ENCODE measurements at regions not wholly inside any gene's neighbourhood (a gene's known extent, or its start where the extent isn't known, plus 50 kb on each side); places are given as distances from the start of the nearest gene placed in this dataset.

DNA sequence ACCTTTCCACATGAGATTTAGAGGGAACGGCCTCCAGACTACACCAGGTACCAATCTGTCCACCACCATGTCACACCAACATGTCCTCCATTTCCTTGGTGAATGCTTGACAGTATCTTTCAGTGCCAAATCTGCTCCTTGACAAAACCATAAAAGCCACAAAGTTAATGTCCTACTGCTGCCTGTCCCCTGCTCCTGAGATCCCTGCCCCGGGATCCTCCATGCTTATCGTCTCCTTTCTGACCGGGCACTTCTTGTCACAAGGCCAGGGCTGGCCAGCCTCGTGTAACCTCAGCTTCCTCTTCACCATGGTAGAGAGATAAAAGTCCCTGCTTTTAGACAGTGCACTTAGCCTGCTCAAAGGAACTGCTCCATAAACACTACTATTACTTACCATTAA lies 136.2 kb downstream of the NAV1 start:
- no peak for DNase-seq (ENCODE audit: low spot score)
- ChIA-PET POLR2A (no interaction called here), CTCF (ENCODE audit: unreplicated experiment) (no interaction called here)
- no peaks in the 10 kb centered on the region for H4K20me1 ChIP-seq (ENCODE audit: insufficient read depth, low read length)
- H3K79me2 ChIP-seq (ENCODE audit: insufficient read depth, low read depth, low read length), result no peaks in the 10 kb centered on the region
- no TSS peak for BruUV-seq (replicated peaks)
- no peak overlapping the region for H3K4me3 ChIP-seq (ENCODE audit: low read depth, low read length, poor library complexity, severe bottlenecking)
- intact Hi-C loops (cut with micrococcal nuclease; ENCODE audit: unreplicated experiment), result no loop called here
- no peaks in the 10 kb centered on the region for H3K9me3 ChIP-seq (ENCODE audit: low read length)
- H3K4me1 ChIP-seq (ENCODE audit: insufficient read depth, low read length, poor library complexity, severe bottlenecking), result no peaks in the 10 kb centered on the region
- H3K27ac ChIP-seq (ENCODE audit: low read depth, low read length, poor library complexity, severe bottlenecking), result no peak overlapping the region
- H3K36me3 ChIP-seq (ENCODE audit: insufficient read depth, low read length), result no peaks in the 10 kb centered on the region
- H2AFZ ChIP-seq (ENCODE audit: low read length), result no peak overlapping the region
- no peak overlapping the region for H3K4me2 ChIP-seq (ENCODE audit: low read length)
- no peaks in the 10 kb centered on the region for H3K9me2 ChIP-seq (ENCODE audit: insufficient read depth, low read length)
- no peak for TF ChIP-seq EZH2phosphoT487 (IDR thresholded peaks at IDR 0.05; ENCODE audit: borderline replicate concordance, low read depth, low read length)
- TF ChIP-seq, protein P1, sequence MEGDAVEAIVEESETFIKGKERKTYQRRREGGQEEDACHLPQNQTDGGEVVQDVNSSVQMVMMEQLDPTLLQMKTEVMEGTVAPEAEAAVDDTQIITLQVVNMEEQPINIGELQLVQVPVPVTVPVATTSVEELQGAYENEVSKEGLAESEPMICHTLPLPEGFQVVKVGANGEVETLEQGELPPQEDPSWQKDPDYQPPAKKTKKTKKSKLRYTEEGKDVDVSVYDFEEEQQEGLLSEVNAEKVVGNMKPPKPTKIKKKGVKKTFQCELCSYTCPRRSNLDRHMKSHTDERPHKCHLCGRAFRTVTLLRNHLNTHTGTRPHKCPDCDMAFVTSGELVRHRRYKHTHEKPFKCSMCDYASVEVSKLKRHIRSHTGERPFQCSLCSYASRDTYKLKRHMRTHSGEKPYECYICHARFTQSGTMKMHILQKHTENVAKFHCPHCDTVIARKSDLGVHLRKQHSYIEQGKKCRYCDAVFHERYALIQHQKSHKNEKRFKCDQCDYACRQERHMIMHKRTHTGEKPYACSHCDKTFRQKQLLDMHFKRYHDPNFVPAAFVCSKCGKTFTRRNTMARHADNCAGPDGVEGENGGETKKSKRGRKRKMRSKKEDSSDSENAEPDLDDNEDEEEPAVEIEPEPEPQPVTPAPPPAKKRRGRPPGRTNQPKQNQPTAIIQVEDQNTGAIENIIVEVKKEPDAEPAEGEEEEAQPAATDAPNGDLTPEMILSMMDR (conservative IDR thresholded peaks at IDR 0.05; ENCODE audit: low read length), result no peak

DNA sequence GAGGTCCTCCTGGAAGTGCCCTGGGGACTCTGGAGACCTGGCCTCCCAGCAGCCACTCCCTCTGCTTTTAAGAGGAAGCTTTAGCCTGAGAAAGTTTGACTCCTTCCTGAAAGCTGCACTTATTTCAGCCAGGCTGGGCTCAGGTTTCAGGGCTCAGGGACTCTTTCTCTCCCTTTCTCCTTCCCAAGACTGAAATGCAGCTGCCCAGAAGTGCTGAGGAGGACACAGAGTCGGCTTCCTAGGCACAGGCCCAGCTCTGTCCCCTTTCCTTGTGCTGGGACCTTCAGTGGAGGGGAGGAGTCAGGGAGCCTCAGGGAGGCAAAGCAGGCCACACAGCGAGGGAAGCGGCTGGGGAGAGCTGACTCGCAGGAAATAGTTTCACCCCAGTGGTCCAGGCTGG lies 137.3 kb downstream of the NAV1 start:
- ChIA-PET POLR2A (no interaction called here), CTCF (ENCODE audit: unreplicated experiment) (no interaction called here)
- Histone ChIP-seq H3K27ac (ENCODE audit: low read depth, low read length, poor library complexity, severe bottlenecking) (no peak overlapping the region), H3K4me3 (ENCODE audit: low read depth, low read length, poor library complexity, severe bottlenecking) (no peak overlapping the region), H2AFZ (ENCODE audit: low read length) (no peak overlapping the region), H3K36me3 (ENCODE audit: insufficient read depth, low read length) (no peaks in the 10 kb centered on the region), H3K9me2 (ENCODE audit: insufficient read depth, low read length) (no peaks in the 10 kb centered on the region), H3K4me2 (ENCODE audit: low read length) (no peak overlapping the region), H3K9me3 (ENCODE audit: low read length) (no peaks in the 10 kb centered on the region), H4K20me1 (ENCODE audit: insufficient read depth, low read length) (no peaks in the 10 kb centered on the region), H3K79me2 (ENCODE audit: insufficient read depth, low read depth, low read length) (no peaks in the 10 kb centered on the region), H3K4me1 (ENCODE audit: insufficient read depth, low read length, poor library complexity, severe bottlenecking) (no peaks in the 10 kb centered on the region)
- no peak for DNase-seq (ENCODE audit: low spot score)
- no TSS peak for BruUV-seq (replicated peaks)
- intact Hi-C loops (cut with micrococcal nuclease; ENCODE audit: unreplicated experiment), result no loop called here
- TF ChIP-seq, protein P1 (conservative IDR thresholded peaks at IDR 0.05; ENCODE audit: low read length), result no peak
- no peak for TF ChIP-seq EZH2phosphoT487 (IDR thresholded peaks at IDR 0.05; ENCODE audit: borderline replicate concordance, low read depth, low read length)

DNA sequence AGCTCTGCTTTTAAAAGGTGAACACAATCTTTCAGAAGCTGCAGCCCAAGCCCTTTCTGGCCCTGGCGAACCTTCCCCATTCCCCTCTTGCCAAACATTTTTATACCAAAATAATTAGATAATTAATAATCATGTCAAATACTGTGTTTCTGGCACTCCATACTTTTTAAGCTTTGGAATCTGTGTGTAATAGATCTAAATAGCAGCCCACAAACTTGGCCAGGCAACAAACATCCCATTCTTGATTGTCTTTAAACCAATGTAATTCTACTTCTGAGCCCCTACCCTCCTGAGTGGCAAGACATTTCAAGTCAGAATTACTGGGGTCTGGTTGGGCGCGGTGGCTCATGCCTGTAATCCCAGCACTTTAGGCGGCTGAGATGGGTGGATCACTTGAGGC lies 137.7 kb downstream of the NAV1 start:
- no peak for DNase-seq (ENCODE audit: low spot score)
- H4K20me1 ChIP-seq (ENCODE audit: insufficient read depth, low read length), result no peaks in the 10 kb centered on the region
- no peaks in the 10 kb centered on the region for H3K36me3 ChIP-seq (ENCODE audit: insufficient read depth, low read length)
- H3K9me3 ChIP-seq (ENCODE audit: low read length), result no peaks in the 10 kb centered on the region
- intact Hi-C loops (cut with micrococcal nuclease; ENCODE audit: unreplicated experiment), result no loop called here
- H3K9me2 ChIP-seq (ENCODE audit: insufficient read depth, low read length), result no peaks in the 10 kb centered on the region
- no peak overlapping the region for H2AFZ ChIP-seq (ENCODE audit: low read length)
- ChIA-PET POLR2A (no interaction called here), CTCF (ENCODE audit: unreplicated experiment) (no interaction called here)
- no peak overlapping the region for H3K27ac ChIP-seq (ENCODE audit: low read depth, low read length, poor library complexity, severe bottlenecking)
- no TSS peak for BruUV-seq (replicated peaks)
- no peak overlapping the region for H3K4me3 ChIP-seq (ENCODE audit: low read depth, low read length, poor library complexity, severe bottlenecking)
- TF ChIP-seq, protein P1 (conservative IDR thresholded peaks at IDR 0.05; ENCODE audit: low read length), result no peak
- no peak for TF ChIP-seq EZH2phosphoT487 (IDR thresholded peaks at IDR 0.05; ENCODE audit: borderline replicate concordance, low read depth, low read length)
- no peak overlapping the region for H3K4me2 ChIP-seq (ENCODE audit: low read length)
- no peaks in the 10 kb centered on the region for H3K4me1 ChIP-seq (ENCODE audit: insufficient read depth, low read length, poor library complexity, severe bottlenecking)
- H3K79me2 ChIP-seq (ENCODE audit: insufficient read depth, low read depth, low read length), result no peaks in the 10 kb centered on the region

All from OCI-LY7 (cell line).